Neural progenitor cell (in vitro differentiated cells): ENCODE measurements at regions not wholly inside any gene's neighbourhood (a gene's known extent, or its start where the extent isn't known, plus 50 kb on each side); places are given as distances from the start of the nearest gene placed in this dataset.

ENCODE experiments used
- CTCF ChIP-seq: fragments of 200-600 bp; sonication (generic); IDR thresholded peaks from 2 replicates; pipeline ENCODE4 v1.5.1; 2017; ENCODE audit warnings: antibody characterized with exemption, mild to moderate bottlenecking
- EZH2 ChIP-seq: fragments of 200-600 bp; sonication (generic); IDR thresholded peaks from 2 replicates; pipeline ENCODE4 v1.6.1; 2017; ENCODE audit warnings: antibody characterized with exemption, mild to moderate bottlenecking, moderate library complexity
- EZH2phosphoT487 ChIP-seq: fragments of 200-600 bp; sonication (generic); IDR thresholded peaks from 2 replicates; pipeline ENCODE4 v1.6.1; 2017; ENCODE audit warnings: antibody characterized with exemption

- TF ChIP-seq CTCF = no peak
- no peak for TF ChIP-seq EZH2phosphoT487
- no peak for TF ChIP-seq EZH2
Observed at GRCh38 chr7:68846811-68847325, 751.4 kb upstream of the AUTS2 start.
